HG03039 (cell line): ENCODE measurements at regions not wholly inside any gene's neighbourhood (a gene's known extent, or its start where the extent isn't known, plus 50 kb on each side); places are given as distances from the start of the nearest gene placed in this dataset.
A peak's percentile ranks its signal among the peaks of the same experiment; 100 is the strongest.
"Not testable (repeated sequence)": the region's sequence is repeated elsewhere in the genome, so short reads cannot be mapped to it uniquely, and the experiment has no call there.

Experiments used
- ATAC-seq: cut with Tn5 transposase; IDR thresholded peaks from one replicate; pipeline ENCODE4 v1.9.1; 2021; ENCODE audit warnings: mild to moderate bottlenecking, moderate library complexity; ENCODE audit not compliant: unreplicated experiment

- ATAC-seq, result not testable (repeated sequence)
Measured at GRCh38 chr16:22572331-22573224, 61.9 kb downstream of the NPIPB5 start.

GRCh38 chr16:22573225-22573530 lies 62.5 kb downstream of the NPIPB5 start:
- peak; percentile 67 for ATAC-seq

GRCh38 chr16:22576506-22576905 lies 65.8 kb downstream of the NPIPB5 start:
- ATAC-seq, result not testable (repeated sequence)

- ATAC-seq, result not testable (repeated sequence)
Measured at GRCh38 chr16:22583195-22583594, 72.5 kb downstream of the NPIPB5 start.

GRCh38 chr16:22584459-22584858 lies 73.8 kb downstream of the NPIPB5 start:
- not testable (repeated sequence) for ATAC-seq

GRCh38 chr16:22584941-22585340 lies 74.2 kb downstream of the NPIPB5 start:
- not testable (repeated sequence) for ATAC-seq

- not testable (repeated sequence) for ATAC-seq
Measured at GRCh38 chr16:22585431-22585830, 74.7 kb downstream of the NPIPB5 start.

GRCh38 chr16:22586732-22587131 lies 76.0 kb downstream of the NPIPB5 start:
- ATAC-seq, result not testable (repeated sequence)

GRCh38 chr16:22589757-22590156 lies 79.1 kb downstream of the NPIPB5 start:
- ATAC-seq, result not testable (repeated sequence)

GRCh38 chr16:22596445-22597045 lies 85.9 kb downstream of the NPIPB5 start:
- ATAC-seq, result not testable (repeated sequence)

GRCh38 chr16:22603744-22604143 lies 93.1 kb downstream of the NPIPB5 start:
- ATAC-seq, result not testable (repeated sequence)

GRCh38 chr16:22606619-22607018 lies 95.9 kb downstream of the NPIPB5 start:
- ATAC-seq, result not testable (repeated sequence)

GRCh38 chr16:22609798-22610197 lies 99.1 kb downstream of the NPIPB5 start:
- not testable (repeated sequence) for ATAC-seq

GRCh38 chr16:22611128-22611527 lies 100.4 kb downstream of the NPIPB5 start:
- ATAC-seq, result not testable (repeated sequence)

GRCh38 chr16:22614271-22614947 lies 103.7 kb downstream of the NPIPB5 start:
- ATAC-seq, result no peak

- ATAC-seq, result no peak
Measured at GRCh38 chr16:22618842-22619241, 108.2 kb downstream of the NPIPB5 start.

GRCh38 chr16:22621586-22622155 lies 111.0 kb downstream of the NPIPB5 start:
- ATAC-seq, result no peak

GRCh38 chr16:22622703-22623102 lies 112.0 kb downstream of the NPIPB5 start:
- ATAC-seq, result no peak

- no peak for ATAC-seq
Measured at GRCh38 chr16:22623351-22623781, 112.7 kb downstream of the NPIPB5 start.

GRCh38 chr16:22624038-22624799 lies 113.5 kb downstream of the NPIPB5 start:
- no peak for ATAC-seq
